Loucy (cell line): ENCODE measurements at regions not wholly inside any gene's neighbourhood (a gene's known extent, or its start where the extent isn't known, plus 50 kb on each side); places are given as distances from the start of the nearest gene placed in this dataset.

Source experiments
- H2AFZ ChIP-seq: fragments of 200-600 bp; sonication (generic); 2 replicates; pipeline ENCODE4 v1.6.0; 2016; ENCODE audit warnings: antibody characterized with exemption, mild to moderate bottlenecking, low read length, moderate library complexity
- H3F3A ChIP-seq: fragments of 200-600 bp; 2 replicates; pipeline ENCODE4 v1.6.0; 2016; ENCODE audit warnings: antibody characterized with exemption, low read depth, mild to moderate bottlenecking
- H3K27me3 ChIP-seq: fragments of 200-600 bp; sonication (generic); 2 replicates; pipeline ENCODE4 v1.6.1; 2014; ENCODE audit warnings: low read length, mild to moderate bottlenecking; ENCODE audit not compliant: insufficient read depth, poor library complexity, severe bottlenecking
- H3K36me3 ChIP-seq: fragments of 200-600 bp; sonication (generic); 2 replicates; pipeline ENCODE4 v1.6.1; 2016; ENCODE audit warnings: low read length; ENCODE audit not compliant: insufficient read depth
- H3K4me1 ChIP-seq: fragments of 200-600 bp; sonication (generic); 2 replicates; pipeline ENCODE4 v1.5.1; 2014; ENCODE audit warnings: low read length, mild to moderate bottlenecking; ENCODE audit not compliant: insufficient read depth, poor library complexity, severe bottlenecking
- H3K4me2 ChIP-seq: fragments of 200-600 bp; sonication (generic); 2 replicates; pipeline ENCODE4 v1.6.0; 2014; ENCODE audit warnings: antibody characterized with exemption, low read length, low read depth, mild to moderate bottlenecking; ENCODE audit not compliant: poor library complexity, severe bottlenecking
- H3K4me3 ChIP-seq: fragments of 200-600 bp; sonication (generic); 2 replicates; pipeline ENCODE4 v1.5.1; 2014; ENCODE audit warnings: low read length, mild to moderate bottlenecking, mixed read lengths; ENCODE audit not compliant: poor library complexity, severe bottlenecking
- H3K79me2 ChIP-seq: fragments of 200-600 bp; sonication (generic); 2 replicates; pipeline ENCODE4 v1.6.1; 2014; ENCODE audit warnings: low read length; ENCODE audit not compliant: insufficient read depth
- H3K9ac ChIP-seq: fragments of 200-600 bp; sonication (generic); 2 replicates; pipeline ENCODE4 v1.6.0; 2014; ENCODE audit warnings: mild to moderate bottlenecking, low read depth, low read length, moderate library complexity; ENCODE audit not compliant: poor library complexity, severe bottlenecking
- H3K9me2 ChIP-seq: fragments of 200-600 bp; sonication (generic); replicated peaks from 2 replicates; pipeline ENCODE4 v1.6.1; 2016; ENCODE audit warnings: low read depth, low read length, mixed read lengths
- H3K9me3 ChIP-seq: fragments of 200-600 bp; sonication (generic); 2 replicates; pipeline ENCODE4 v1.6.1; 2014; ENCODE audit warnings: mild to moderate bottlenecking, antibody characterized with exemption, low read length, low read depth; ENCODE audit not compliant: insufficient read depth
- H4K20me1 ChIP-seq: fragments of 200-600 bp; sonication (generic); 2 replicates; pipeline ENCODE4 v1.6.0; 2014; ENCODE audit warnings: antibody characterized with exemption, low read length, mild to moderate bottlenecking; ENCODE audit not compliant: insufficient read depth, poor library complexity, severe bottlenecking
- EZH2phosphoT487 ChIP-seq: fragments of 200-600 bp; IDR thresholded peaks from 2 replicates; pipeline ENCODE4 v1.6.1; 2018; ENCODE audit warnings: antibody characterized with exemption, mild to moderate bottlenecking, moderate library complexity, borderline replicate concordance
- TF ChIP-seq, protein P1 (sequence below): fragments of 200-600 bp; sonication (generic); conservative IDR thresholded peaks from 2 replicates; pipeline ENCODE4 v1.5.1; 2014; ENCODE audit warnings: mild to moderate bottlenecking, antibody characterized with exemption, low read length

DNA sequence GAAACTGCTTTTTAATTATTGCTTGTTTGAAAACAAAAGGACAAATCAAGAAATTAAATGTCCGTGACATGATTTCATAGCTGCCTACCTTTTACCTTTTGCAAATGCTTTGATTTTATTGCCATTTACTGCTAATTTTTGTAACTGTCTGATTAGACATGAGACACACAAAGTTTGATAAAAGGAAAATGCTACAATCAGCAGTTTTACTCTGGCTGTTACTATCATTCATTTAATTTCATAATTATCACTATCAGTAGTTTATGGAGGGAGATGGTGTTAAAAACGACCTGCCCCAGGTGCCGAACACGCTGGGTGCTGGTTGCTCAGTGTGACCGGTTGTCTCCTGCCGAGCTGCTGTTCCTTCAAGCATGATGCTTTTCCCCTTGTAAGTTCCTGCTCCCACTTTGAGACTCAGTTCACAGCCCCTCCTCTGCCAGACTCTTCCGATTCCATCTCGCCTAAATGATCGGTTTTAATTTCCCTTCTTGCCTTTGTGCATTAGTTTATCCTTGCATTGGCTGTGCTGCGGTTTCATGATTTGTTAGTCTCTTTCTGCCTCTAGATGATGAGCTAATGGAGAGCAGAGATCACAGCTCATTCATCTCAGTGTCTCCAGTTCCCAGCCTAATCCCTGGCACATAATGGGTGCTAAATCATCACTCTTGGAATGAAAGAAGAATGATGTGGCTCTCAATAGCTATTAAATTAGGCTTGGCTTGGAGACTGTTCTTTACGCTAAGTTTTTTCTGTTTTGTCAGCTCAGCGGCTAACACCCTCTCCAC is 110.6 kb downstream of the PFKFB3 start:
- no peak overlapping the region for H2AFZ ChIP-seq
- H3K4me2 ChIP-seq, result no peak overlapping the region
- no peaks in the 10 kb centered on the region for H3K9me3 ChIP-seq
- H3K9ac ChIP-seq, result no peak overlapping the region
- TF ChIP-seq EZH2phosphoT487, result no peak
- TF ChIP-seq, protein P1, sequence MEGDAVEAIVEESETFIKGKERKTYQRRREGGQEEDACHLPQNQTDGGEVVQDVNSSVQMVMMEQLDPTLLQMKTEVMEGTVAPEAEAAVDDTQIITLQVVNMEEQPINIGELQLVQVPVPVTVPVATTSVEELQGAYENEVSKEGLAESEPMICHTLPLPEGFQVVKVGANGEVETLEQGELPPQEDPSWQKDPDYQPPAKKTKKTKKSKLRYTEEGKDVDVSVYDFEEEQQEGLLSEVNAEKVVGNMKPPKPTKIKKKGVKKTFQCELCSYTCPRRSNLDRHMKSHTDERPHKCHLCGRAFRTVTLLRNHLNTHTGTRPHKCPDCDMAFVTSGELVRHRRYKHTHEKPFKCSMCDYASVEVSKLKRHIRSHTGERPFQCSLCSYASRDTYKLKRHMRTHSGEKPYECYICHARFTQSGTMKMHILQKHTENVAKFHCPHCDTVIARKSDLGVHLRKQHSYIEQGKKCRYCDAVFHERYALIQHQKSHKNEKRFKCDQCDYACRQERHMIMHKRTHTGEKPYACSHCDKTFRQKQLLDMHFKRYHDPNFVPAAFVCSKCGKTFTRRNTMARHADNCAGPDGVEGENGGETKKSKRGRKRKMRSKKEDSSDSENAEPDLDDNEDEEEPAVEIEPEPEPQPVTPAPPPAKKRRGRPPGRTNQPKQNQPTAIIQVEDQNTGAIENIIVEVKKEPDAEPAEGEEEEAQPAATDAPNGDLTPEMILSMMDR, result no peak
- peaks cover 8% of the 10 kb centered on the region for H3K4me1 ChIP-seq
- no peaks in the 10 kb centered on the region for H3K79me2 ChIP-seq
- H3K27me3 ChIP-seq, result no peaks in the 10 kb centered on the region
- H3K9me2 ChIP-seq, result no peaks in the 10 kb centered on the region
- H4K20me1 ChIP-seq, result no peaks in the 10 kb centered on the region
- no peaks in the 10 kb centered on the region for H3K36me3 ChIP-seq
- H3F3A ChIP-seq, result no peaks in the 10 kb centered on the region
- H3K4me3 ChIP-seq, result no peak overlapping the region

DNA sequence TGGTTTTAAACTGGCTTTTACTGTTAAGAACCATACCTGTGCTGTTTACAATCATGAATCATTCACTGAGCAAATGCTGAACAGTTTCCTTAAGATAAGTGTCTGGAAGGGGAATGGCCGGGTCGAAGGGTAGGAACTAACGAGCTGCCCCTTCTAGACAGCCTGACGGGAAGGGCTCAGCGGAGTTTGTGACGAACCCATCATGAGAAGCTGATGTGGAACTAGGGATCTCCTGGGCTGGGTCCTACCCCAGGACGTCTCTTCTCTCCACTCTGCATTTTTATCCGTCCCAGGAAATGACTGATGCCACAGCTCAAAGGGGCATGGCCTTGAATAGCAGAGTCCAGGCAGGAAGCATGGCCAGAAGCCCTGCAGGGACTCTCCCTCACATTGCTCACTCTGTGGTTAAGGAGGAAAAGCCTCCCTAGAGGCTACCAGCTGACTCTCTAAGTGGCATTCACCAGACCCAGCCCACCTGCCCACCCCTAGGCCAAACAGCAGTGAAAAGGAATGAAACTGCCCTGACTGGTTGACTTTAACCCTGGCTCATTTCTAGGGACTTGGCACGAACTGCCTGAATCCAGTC is 112.0 kb downstream of the PFKFB3 start:
- Histone ChIP-seq H3K27me3 (no peaks in the 10 kb centered on the region), H3K4me2 (peak overlapping the region; percentile 16), H3F3A (no peaks in the 10 kb centered on the region), H4K20me1 (no peaks in the 10 kb centered on the region), H3K79me2 (no peaks in the 10 kb centered on the region), H3K9ac (no peak overlapping the region), H3K36me3 (no peaks in the 10 kb centered on the region), H2AFZ (no peak overlapping the region), H3K4me3 (no peak overlapping the region), H3K4me1 (peaks cover 10% of the 10 kb centered on the region), H3K9me2 (no peaks in the 10 kb centered on the region), H3K9me3 (no peaks in the 10 kb centered on the region)
- TF ChIP-seq, protein P1, result no peak
- no peak for TF ChIP-seq EZH2phosphoT487

DNA sequence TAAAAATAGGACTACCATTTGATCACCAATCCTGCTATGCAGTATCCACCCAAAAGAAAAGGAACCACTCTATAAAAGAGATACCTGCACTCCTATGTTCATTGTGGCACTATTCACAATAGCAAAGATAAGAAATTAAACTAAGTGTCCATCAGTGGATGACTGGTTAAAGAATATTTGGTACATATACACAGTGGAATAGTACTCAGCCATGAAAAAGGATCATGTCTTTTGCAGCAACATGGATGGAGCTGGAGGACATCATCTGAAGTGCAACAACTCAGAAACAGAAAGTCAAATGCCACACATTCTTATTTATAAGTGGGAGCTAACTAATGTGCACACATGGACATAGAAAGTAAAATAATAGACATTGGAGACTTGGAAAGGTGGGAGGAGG is 116.4 kb downstream of the PFKFB3 start:
- TF ChIP-seq, protein P1, result no peak
- no peak for TF ChIP-seq EZH2phosphoT487
- Histone ChIP-seq H3K9me3 (no peaks in the 10 kb centered on the region), H3K9me2 (no peaks in the 10 kb centered on the region), H3K4me3 (no peak overlapping the region), H3K79me2 (no peaks in the 10 kb centered on the region), H3K4me2 (no peak overlapping the region), H4K20me1 (no peaks in the 10 kb centered on the region), H3F3A (no peaks in the 10 kb centered on the region), H3K27me3 (no peaks in the 10 kb centered on the region), H2AFZ (no peak overlapping the region), H3K4me1 (peaks cover 26% of the 10 kb centered on the region), H3K9ac (no peak overlapping the region), H3K36me3 (no peaks in the 10 kb centered on the region)
